ENCODE measurements at regions not wholly inside any gene's neighbourhood (a gene's known extent, or its start where the extent isn't known, plus 50 kb on each side); places are given as distances from the start of the nearest gene placed in this dataset.

GRCh38 chr3:75061806-75062205 lies 447.3 kb upstream of the CNTN3 start:
- H4K20me1 ChIP-seq (ENCODE audit: control insufficient read depth, extremely low read depth, insufficient read depth, low read length): no peaks in the 10 kb centered on the region
- no peaks in the 10 kb centered on the region for H3K36me3 ChIP-seq (ENCODE audit: control insufficient read depth in 2 of 2, extremely low read depth in 1 of 2, insufficient read depth in 2 of 2, low read length in 2 of 2)
- no peak overlapping the region for H2AFZ ChIP-seq (ENCODE audit: control insufficient read depth, low read length)
- no peak for DNase-seq (ENCODE audit: low read depth, low spot score)
- H3K79me2 ChIP-seq (ENCODE audit: control insufficient read depth, insufficient read depth, low read length): no peaks in the 10 kb centered on the region
- no peak overlapping the region for H3K4me3 ChIP-seq (ENCODE audit: control insufficient read depth in 2 of 3, extremely low read depth in 1 of 3, insufficient read depth in 2 of 3, low read depth in 1 of 3, low read length in 3 of 3)
- no peak for FAIRE-seq
- no peak overlapping the region for H3K27ac ChIP-seq (ENCODE audit: control insufficient read depth, insufficient read depth, low read length)
- no peak overlapping the region for H3K9ac ChIP-seq (ENCODE audit: control insufficient read depth, extremely low read depth, insufficient read depth, low read length)
- H3K27me3 ChIP-seq (ENCODE audit: control insufficient read depth, extremely low read depth, insufficient read depth, low read length): no peaks in the 10 kb centered on the region
- no peaks in the 10 kb centered on the region for H3K9me1 ChIP-seq (ENCODE audit: control insufficient read depth, extremely low read depth, insufficient read depth, low read length)
- no peak overlapping the region for H3K4me2 ChIP-seq (ENCODE audit: control insufficient read depth, extremely low read depth, insufficient read depth, low read depth, low read length)
- H3K4me1 ChIP-seq (ENCODE audit: control insufficient read depth, extremely low read depth, insufficient read depth, low read length): no peaks in the 10 kb centered on the region
- TF ChIP-seq CTCF (optimal IDR thresholded peaks at IDR 0.05 in 1 of 3, IDR thresholded peaks at IDR 0.05 in 1 of 3, conservative IDR thresholded peaks at IDR 0.05 in 1 of 3; ENCODE audit: extremely low read depth in 1 of 3, insufficient read depth in 2 of 3, low read length in 3 of 3): no peak
- no peak for TF ChIP-seq EZH2 (IDR thresholded peaks at IDR 0.05; ENCODE audit: low read length)
- dilution Hi-C loops (cut with MboI; ENCODE audit: extremely low pct_ligation_motif_present, low sequenced_read_pairs): no loop called here
- no peaks in the 10 kb centered on the region for H3K9me3 ChIP-seq (ENCODE audit: control insufficient read depth, low read depth, low read length)

GRCh38 chr3:75075158-75075557 lies 460.7 kb upstream of the CNTN3 start:
- Histone ChIP-seq H3K9me3 (ENCODE audit: control insufficient read depth, low read depth, low read length) (no peaks in the 10 kb centered on the region), H3K4me1 (ENCODE audit: control insufficient read depth, extremely low read depth, insufficient read depth, low read length) (no peaks in the 10 kb centered on the region), H3K4me2 (ENCODE audit: control insufficient read depth, extremely low read depth, insufficient read depth, low read depth, low read length) (no peak overlapping the region), H3K27me3 (ENCODE audit: control insufficient read depth, extremely low read depth, insufficient read depth, low read length) (no peaks in the 10 kb centered on the region), H4K20me1 (ENCODE audit: control insufficient read depth, extremely low read depth, insufficient read depth, low read length) (no peaks in the 10 kb centered on the region), H3K4me3 (ENCODE audit: control insufficient read depth in 2 of 3, extremely low read depth in 1 of 3, insufficient read depth in 2 of 3, low read depth in 1 of 3, low read length in 3 of 3) (no peak overlapping the region), H3K27ac (ENCODE audit: control insufficient read depth, insufficient read depth, low read length) (no peak overlapping the region), H3K36me3 (ENCODE audit: control insufficient read depth in 2 of 2, extremely low read depth in 1 of 2, insufficient read depth in 2 of 2, low read length in 2 of 2) (no peaks in the 10 kb centered on the region), H3K9me1 (ENCODE audit: control insufficient read depth, extremely low read depth, insufficient read depth, low read length) (no peaks in the 10 kb centered on the region), H2AFZ (ENCODE audit: control insufficient read depth, low read length) (no peak overlapping the region), H3K9ac (ENCODE audit: control insufficient read depth, extremely low read depth, insufficient read depth, low read length) (no peak overlapping the region), H3K79me2 (ENCODE audit: control insufficient read depth, insufficient read depth, low read length) (no peaks in the 10 kb centered on the region)
- no peak for FAIRE-seq
- no peak for DNase-seq (ENCODE audit: low read depth, low spot score)
- TF ChIP-seq EZH2 (IDR thresholded peaks at IDR 0.05; ENCODE audit: low read length) (no peak), CTCF (optimal IDR thresholded peaks at IDR 0.05 in 1 of 3, IDR thresholded peaks at IDR 0.05 in 1 of 3, conservative IDR thresholded peaks at IDR 0.05 in 1 of 3; ENCODE audit: extremely low read depth in 1 of 3, insufficient read depth in 2 of 3, low read length in 3 of 3) (no peak)
- dilution Hi-C loops (cut with MboI; ENCODE audit: extremely low pct_ligation_motif_present, low sequenced_read_pairs): no loop called here

Data from keratinocyte (primary cell).